Bronchial epithelial cell (primary cell): ENCODE measurements at regions not wholly inside any gene's neighbourhood (a gene's known extent, or its start where the extent isn't known, plus 50 kb on each side); places are given as distances from the start of the nearest gene placed in this dataset.
A peak's percentile ranks its signal among the peaks of the same experiment; 100 is the strongest.

Experiments used
- DNase-seq: peaks from one replicate; pipeline ENCODE4 v3.0.0-alpha.2; 2010; ENCODE audit warnings: low read depth
- FAIRE-seq: peaks from 2 replicates; lab custom pipeline; 2011; peaks lifted over from hg19 to GRCh38; lab: Jason Lieb, UNC
- H3K27me3 ChIP-seq: 2 replicates; pipeline ENCODE4 v1.5.1; 2011; ENCODE audit warnings: low read length; ENCODE audit not compliant: control insufficient read depth, insufficient read depth
- H3K36me3 ChIP-seq: 2 replicates; pipeline ENCODE4 v1.5.1; 2011; ENCODE audit warnings: low read length; ENCODE audit not compliant: control insufficient read depth, insufficient read depth
- H3K4me3 ChIP-seq: 2 replicates; pipeline ENCODE4 v1.5.1; 2011; ENCODE audit warnings: mild to moderate bottlenecking, low read depth, low read length, control low read depth
- CTCF ChIP-seq: IDR thresholded peaks from 2 replicates; pipeline ENCODE4 v1.5.1; 2011; ENCODE audit warnings: mild to moderate bottlenecking, moderate library complexity, low read length, control low read depth, inconsistent platforms; ENCODE audit not compliant: insufficient read depth, severe bottlenecking

GRCh38 chr7:25347360-25348066, 119.2 kb upstream of the NPVF start:
- peak; percentile 2 for DNase-seq
- Histone ChIP-seq H3K4me3 (no peak overlapping the region), H3K36me3 (no peaks in the 10 kb centered on the region), H3K27me3 (no peaks in the 10 kb centered on the region)
- TF ChIP-seq CTCF: no peak
- no peak for FAIRE-seq

- H3K4me3 ChIP-seq: no peak overlapping the region
- no peaks in the 10 kb centered on the region for H3K27me3 ChIP-seq
- no peaks in the 10 kb centered on the region for H3K36me3 ChIP-seq
- FAIRE-seq (no peak), DNase-seq (no peak)
- no peak for TF ChIP-seq CTCF
Measured at GRCh38 chr7:25348104-25348503, 119.8 kb upstream of the NPVF start.

GRCh38 chr7:25349283-25350017, 121.2 kb upstream of the NPVF start:
- Histone ChIP-seq H3K27me3 (no peaks in the 10 kb centered on the region), H3K36me3 (no peaks in the 10 kb centered on the region), H3K4me3 (no peak overlapping the region)
- TF ChIP-seq CTCF: no peak
- no peak for DNase-seq
- no peak for FAIRE-seq

- no peak for TF ChIP-seq CTCF
Measured at GRCh38 chr7:25350041-25350440, 121.8 kb upstream of the NPVF start.

GRCh38 chr7:25351761-25352160, 123.5 kb upstream of the NPVF start:
- Histone ChIP-seq H3K36me3 (no peaks in the 10 kb centered on the region), H3K27me3 (no peaks in the 10 kb centered on the region), H3K4me3 (no peak overlapping the region)
- no peak for TF ChIP-seq CTCF
- no peak for FAIRE-seq
- DNase-seq: no peak

More at GRCh38 chr7:25350041-25350440, 121.8 kb upstream of the NPVF start:
- DNase-seq: no peak
- Histone ChIP-seq H3K27me3 (no peaks in the 10 kb centered on the region), H3K4me3 (no peak overlapping the region), H3K36me3 (no peaks in the 10 kb centered on the region)
- FAIRE-seq: no peak
